H1 (cell line): ENCODE measurements at regions not wholly inside any gene's neighbourhood (a gene's known extent, or its start where the extent isn't known, plus 50 kb on each side); places are given as distances from the start of the nearest gene placed in this dataset.

Experiments used
- CTCF ChIA-PET: fragments of 300-600 bp; sonication (Branson Sonifier 250); formaldehyde crosslinking; loops from one replicate; lab custom pipeline; 2021; ENCODE audit not compliant: partially characterized antibody; lab: Charles Lee
- POLR2A ChIA-PET: fragments of 300-600 bp; sonication (Branson Sonifier 250); formaldehyde crosslinking; loops from one replicate; lab custom pipeline; 2021; ENCODE audit warnings: inconsistent platforms; ENCODE audit not compliant: partially characterized antibody; lab: Charles Lee
- DNase-seq, 2 experiments: peaks; one replicate each; pipeline versions ENCODE4 v3.0.0 to v3.0.0-alpha.2; 2010 to 2022; ENCODE audit warnings: low spot score in 2 of 2, low read depth in 1 of 2, mixed read lengths in 1 of 2
- FAIRE-seq: peaks from 2 replicates; lab custom pipeline; 2011; peaks lifted over from hg19 to GRCh38; lab: Jason Lieb, UNC
- H2AFZ ChIP-seq: 2 replicates; pipeline ENCODE4 v1.8.1; 2012; ENCODE audit warnings: low read length, inconsistent platforms
- H2AK5ac ChIP-seq: 2 replicates; pipeline ENCODE4 v1.6.1; 2013; ENCODE audit warnings: low read depth, low read length
- H2BK120ac ChIP-seq: replicated peaks from 2 replicates; pipeline ENCODE3; 2013; ENCODE audit warnings: low read depth, low read length, inconsistent platforms
- H2BK12ac ChIP-seq: 2 replicates; pipeline ENCODE4 v1.6.1; 2013; ENCODE audit warnings: low read depth, low read length
- H2BK15ac ChIP-seq: 2 replicates; pipeline ENCODE4 v1.6.1; 2013; ENCODE audit warnings: low read length
- H2BK20ac ChIP-seq: 2 replicates; pipeline ENCODE4 v1.6.1; 2013; ENCODE audit warnings: low read length
- H2BK5ac ChIP-seq: 2 replicates; pipeline ENCODE4 v1.6.1; 2013; ENCODE audit warnings: low read depth, low read length
- H3K14ac ChIP-seq: 2 replicates; pipeline ENCODE4 v1.6.1; 2013; ENCODE audit warnings: inconsistent platforms; ENCODE audit not compliant: insufficient read length
- H3K18ac ChIP-seq: 2 replicates; pipeline ENCODE4 v1.6.1; 2013; ENCODE audit warnings: low read length; ENCODE audit errors: extremely low read depth
- H3K23ac ChIP-seq: 2 replicates; pipeline ENCODE4 v1.6.1; 2013; ENCODE audit warnings: inconsistent platforms; ENCODE audit not compliant: insufficient read length
- H3K23me2 ChIP-seq: 2 replicates; pipeline ENCODE4 v1.6.1; 2013; ENCODE audit warnings: low read depth, low read length
- H3K27ac ChIP-seq: 2 replicates; pipeline ENCODE4 v1.6.1; 2011; ENCODE audit warnings: low read depth, low read length, inconsistent platforms
- H3K27me3 ChIP-seq, 4 experiments: replicated peaks in 1 of 4; 1 replicate in 1 of 4; 2 replicates in 3 of 4; pipeline versions ENCODE4 v1.6.1 to v1.8.1; 2011 to 2013; ENCODE audit warnings: low read length in 3 of 4, mild to moderate bottlenecking in 3 of 4, inconsistent platforms in 2 of 4, mixed read lengths in 2 of 4, moderate library complexity in 1 of 4; ENCODE audit not compliant: control insufficient read depth in 3 of 4, insufficient read depth in 3 of 4; ENCODE audit errors: extremely low read depth in 1 of 4
- H3K36me3 ChIP-seq, 4 experiments: 2 replicates each; pipeline versions ENCODE4 v1.6.1 to v1.8.1; 2011 to 2013; ENCODE audit warnings: mild to moderate bottlenecking in 4 of 4, low read length in 3 of 4, moderate library complexity in 2 of 4, control low read depth in 1 of 4, inconsistent platforms in 1 of 4; ENCODE audit not compliant: insufficient read depth in 4 of 4, control insufficient read depth in 2 of 4
- H3K4ac ChIP-seq: replicated peaks from 2 replicates; pipeline ENCODE3; 2013; ENCODE audit warnings: low read length, low read depth, mixed read lengths, inconsistent platforms; ENCODE audit not compliant: insufficient read length
- H3K4me1 ChIP-seq, 4 experiments: replicated peaks in 1 of 4; 1 replicate in 1 of 4; 2 replicates in 3 of 4; pipeline versions ENCODE4 v1.6.1 to v1.8.1; 2011 to 2013; ENCODE audit warnings: low read length in 3 of 4, inconsistent platforms in 2 of 4, mixed read lengths in 1 of 4; ENCODE audit not compliant: insufficient read depth in 4 of 4, control insufficient read depth in 3 of 4
- H3K4me2 ChIP-seq, 2 experiments: 2 replicates each; pipeline versions ENCODE4 v1.6.1 to v1.8.1; 2011 to 2013; ENCODE audit warnings: low read depth in 2 of 2, low read length in 2 of 2, control low read depth in 1 of 2, inconsistent platforms in 1 of 2, mild to moderate bottlenecking in 1 of 2; ENCODE audit not compliant: insufficient read depth in 1 of 2
- H3K4me3 ChIP-seq, 4 experiments: fragments of 200-600, 300-600 bp in 1 of 4; sonication (generic), shearing (Covaris generic), sonication (Bioruptor Twin) in 1 of 4; 2 replicates each; pipeline versions ENCODE4 v1.5.1 to v1.8.1; 2011 to 2016; ENCODE audit warnings: low read length in 4 of 4, low read depth in 3 of 4, control low read depth in 2 of 4, inconsistent platforms in 2 of 4, mild to moderate bottlenecking in 2 of 4, mixed read lengths in 1 of 4, moderate library complexity in 1 of 4; ENCODE audit not compliant: insufficient read depth in 2 of 4; ENCODE audit errors: extremely low read depth in 1 of 4
- H3K56ac ChIP-seq: replicated peaks from 2 replicates; pipeline ENCODE3; 2013; ENCODE audit warnings: low read depth, mild to moderate bottlenecking, mixed read lengths, low read length, inconsistent platforms; ENCODE audit not compliant: insufficient read length
- H3K79me1 ChIP-seq: 2 replicates; pipeline ENCODE4 v1.6.1; 2013; ENCODE audit warnings: low read depth, low read length, control low read depth
- H3K79me2 ChIP-seq, 2 experiments: 2 replicates each; pipeline versions ENCODE4 v1.6.1 to v1.8.1; 2012 to 2013; ENCODE audit warnings: low read length in 2 of 2, mild to moderate bottlenecking in 2 of 2, inconsistent platforms in 1 of 2; ENCODE audit not compliant: insufficient read depth in 2 of 2, control insufficient read depth in 1 of 2
- H3K9ac ChIP-seq, 4 experiments: replicated peaks in 1 of 4; 1 replicate in 1 of 4; 2 replicates in 3 of 4; pipeline versions ENCODE4 v1.6.1 to v1.8.1; 2011 to 2013; ENCODE audit warnings: low read depth in 3 of 4, low read length in 3 of 4, control low read depth in 2 of 4, mild to moderate bottlenecking in 2 of 4, moderate library complexity in 2 of 4, inconsistent platforms in 1 of 4; ENCODE audit errors: extremely low read depth in 1 of 4
- H3K9me3 ChIP-seq, 2 experiments: 2 replicates each; pipeline versions ENCODE4 v1.6.1 to v1.8.1; 2012 to 2013; ENCODE audit warnings: mild to moderate bottlenecking in 2 of 2, moderate library complexity in 2 of 2, control low read depth in 1 of 2, inconsistent platforms in 1 of 2, low read depth in 1 of 2, low read length in 1 of 2, mixed read lengths in 1 of 2; ENCODE audit not compliant: insufficient read depth in 2 of 2
- H4K20me1 ChIP-seq, 2 experiments: replicated peaks in 1 of 2; 2 replicates each; pipeline versions ENCODE3 to v1.8.1; 2011 to 2013; ENCODE audit warnings: inconsistent platforms in 2 of 2, low read length in 2 of 2, mild to moderate bottlenecking in 1 of 2; ENCODE audit not compliant: insufficient read depth in 2 of 2, control insufficient read depth in 1 of 2
- H4K5ac ChIP-seq: 2 replicates; pipeline ENCODE4 v1.6.1; 2013; ENCODE audit warnings: low read length, low read depth, mixed read lengths, inconsistent platforms; ENCODE audit not compliant: insufficient read length
- H4K8ac ChIP-seq: 2 replicates; pipeline ENCODE4 v1.8.0; 2013; ENCODE audit warnings: mild to moderate bottlenecking, moderate library complexity, low read length, inconsistent platforms; ENCODE audit not compliant: insufficient read depth; ENCODE audit errors: extremely low read depth
- H4K91ac ChIP-seq: replicated peaks from 2 replicates; pipeline ENCODE3; 2013; ENCODE audit warnings: low read length, mixed read lengths, inconsistent platforms; ENCODE audit not compliant: insufficient read length
- CBX8 ChIP-seq: fragments of 300-800, 300-1000 bp; sonication (generic); IDR thresholded peaks from 2 replicates; pipeline ENCODE4 v1.7.1; 2016; ENCODE audit warnings: low read depth, low read length, borderline replicate concordance
- CHD2 ChIP-seq: IDR thresholded peaks from 2 replicates; pipeline ENCODE4 v1.6.1; 2012; ENCODE audit warnings: low read length, improper control_type of control experiment
- EGR1 ChIP-seq: IDR thresholded peaks from 2 replicates; pipeline ENCODE4 v1.6.1; 2011; ENCODE audit warnings: low read depth, low read length, borderline replicate concordance
- EP300 ChIP-seq, 2 experiments: IDR thresholded peaks; 1 replicate in 1 of 2; 2 replicates in 1 of 2; pipeline ENCODE4 v1.6.1; 2011 to 2012; ENCODE audit warnings: low read depth in 2 of 2, low read length in 2 of 2, mild to moderate bottlenecking in 2 of 2, borderline replicate concordance in 1 of 2, inconsistent platforms in 1 of 2, moderate library complexity in 1 of 2
- GABPA ChIP-seq: IDR thresholded peaks from 2 replicates; pipeline ENCODE4 v1.6.1; 2011; ENCODE audit warnings: mild to moderate bottlenecking, low read length, moderate library complexity, borderline replicate concordance; ENCODE audit not compliant: insufficient read depth
- POLR2A ChIP-seq, 2 experiments: IDR thresholded peaks; 1 replicate in 1 of 2; 2 replicates in 1 of 2; pipeline ENCODE4 v1.6.1; 2011; ENCODE audit warnings: low read depth in 2 of 2, low read length in 2 of 2, mild to moderate bottlenecking in 2 of 2; ENCODE audit errors: control extremely low read depth in 1 of 2
- RAD21 ChIP-seq, 2 experiments: IDR thresholded peaks in 1 of 2; conservative IDR thresholded peaks in 1 of 2; 2 replicates each; pipeline ENCODE4 v1.6.1; 2011; ENCODE audit warnings: low read depth in 2 of 2, low read length in 2 of 2, improper control_type of control experiment in 1 of 2, inconsistent platforms in 1 of 2, mild to moderate bottlenecking in 1 of 2, moderate library complexity in 1 of 2
- SAP30 ChIP-seq: fragments of 300-600 bp; sonication (generic); IDR thresholded peaks from 2 replicates; pipeline ENCODE4 v1.7.1; 2012; ENCODE audit warnings: low read length, moderate library complexity, mild to moderate bottlenecking, inconsistent platforms; ENCODE audit not compliant: insufficient read depth, insufficient replicate concordance
- WGBS, 2 experiments: shearing (Covaris generic) in 1 of 2; methylation state at CpG; one replicate each; pipeline versions ENCODE4 v1.1.6 to v1.1.7; 2013 to 2015; ENCODE audit warnings: low lambda C conversion rate in 2 of 2, mixed read lengths in 2 of 2, inconsistent platforms in 1 of 2, low coverage in 1 of 2, missing lambda C conversion rate in 1 of 2; ENCODE audit not compliant: insufficient replicate concordance in 2 of 2, insufficient coverage in 1 of 2, insufficient read length in 1 of 2; ENCODE audit errors: extremely low coverage in 1 of 2, missing lambda C conversion rate in 1 of 2; 5-methylcytosine and 5-hydroxymethylcytosine counted together
- TF ChIP-seq, protein P1 (sequence below): IDR thresholded peaks from 2 replicates; pipeline ENCODE4 v1.6.1; 2012; ENCODE audit warnings: inconsistent platforms

GRCh38 chr1:34657849-34658248 lies 97.0 kb upstream of the GJB5 start:
- no peak overlapping the region for H3K14ac ChIP-seq

More at GRCh38 chr1:34657849-34658248, 97.0 kb upstream of the GJB5 start:
- H2BK15ac ChIP-seq = peak overlapping the region; percentile 88; the same call in 1 of the 2 replicates
- no peak for FAIRE-seq
- no peak overlapping the region for H3K23ac ChIP-seq
- no peak overlapping the region for H3K27ac ChIP-seq
- H3K18ac ChIP-seq = no peak overlapping the region; the same call in 1 of the 2 replicates
- H3K79me1 ChIP-seq = no peaks in the 10 kb centered on the region
- WGBS, 2 experiments = 83% methylated on average over 2 of the region's 2 CpGs; no CpG with 5 or more reads in 1 of the 2 experiments
- no peaks in the 10 kb centered on the region for H3K79me2 ChIP-seq
- H2BK12ac ChIP-seq = no peak overlapping the region
- no peaks in the 10 kb centered on the region for H4K20me1 ChIP-seq
- H3K4me3 ChIP-seq = no peak overlapping the region
- H3K9me3 ChIP-seq = no peaks in the 10 kb centered on the region
- H4K91ac ChIP-seq = no peak overlapping the region
- no peak overlapping the region for H2BK20ac ChIP-seq
- no peaks in the 10 kb centered on the region for H3K36me3 ChIP-seq
- no peak overlapping the region for H2BK5ac ChIP-seq
- TF ChIP-seq, protein P1, sequence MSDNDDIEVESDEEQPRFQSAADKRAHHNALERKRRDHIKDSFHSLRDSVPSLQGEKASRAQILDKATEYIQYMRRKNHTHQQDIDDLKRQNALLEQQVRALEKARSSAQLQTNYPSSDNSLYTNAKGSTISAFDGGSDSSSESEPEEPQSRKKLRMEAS = no peak
- TF ChIP-seq SAP30 = no peak
- TF ChIP-seq EP300 (IDR thresholded peaks at IDR 0.05; ENCODE audit: borderline replicate concordance in 1 of 2, low read depth in 2 of 2, low read length in 2 of 2) = no peak
- TF ChIP-seq CBX8 = no peak
- no peak for TF ChIP-seq EGR1
- no peak for TF ChIP-seq POLR2A (IDR thresholded peaks at IDR 0.05; ENCODE audit: control extremely low read depth in 1 of 2, low read depth in 2 of 2, low read length in 2 of 2)
- TF ChIP-seq CHD2 = no peak
- no peak for TF ChIP-seq GABPA
- TF ChIP-seq RAD21 (IDR thresholded peaks at IDR 0.05 in 1 of 2, conservative IDR thresholded peaks at IDR 0.05 in 1 of 2; ENCODE audit: low read depth in 2 of 2, low read length in 2 of 2) = no peak
- ChIA-PET CTCF (interaction anchor here (0.8 to 1.7 kb wide), 5 partner anchors 12 to 125 kb away, joined by 3 to 4 read pairs (median 3); no protein-coding TSS in a partner anchor), POLR2A (no interaction called here)
- no peak for DNase-seq
- H3K23me2 ChIP-seq = no peaks in the 10 kb centered on the region
- no peak overlapping the region for H4K5ac ChIP-seq
- H3K27me3 ChIP-seq = no peaks in the 10 kb centered on the region
- H4K8ac ChIP-seq = no peak overlapping the region
- H3K56ac ChIP-seq = no peak overlapping the region
- no peak overlapping the region for H3K4ac ChIP-seq
- no peak overlapping the region for H3K4me2 ChIP-seq
- H2AFZ ChIP-seq = no peak overlapping the region
- peaks cover 6 to 28% (median 20%) of the 10 kb centered on the region in 4 experiments for H3K4me1 ChIP-seq
- no peak overlapping the region for H2BK120ac ChIP-seq
- H2AK5ac ChIP-seq = no peak overlapping the region
- H3K9ac ChIP-seq = no peak overlapping the region
